NCI-H187 treated with DMSO at 0.1 percent for 48 hours (cell line): ENCODE measurements at regions not wholly inside any gene's neighbourhood (a gene's known extent, or its start where the extent isn't known, plus 50 kb on each side); places are given as distances from the start of the nearest gene placed in this dataset.

Experiments
- DNase-seq: peaks from one replicate; lab custom pipeline; 2025; lab: John Stamatoyannopoulos, UW

- peak; percentile 55 for DNase-seq
Observed at GRCh38 chr16:51592001-51592501, 441.0 kb upstream of the SALL1 start.

GRCh38 chr16:51591480-51591879 lies 440.4 kb upstream of the SALL1 start:
- no peak for DNase-seq

- DNase-seq, result no peak
Observed at GRCh38 chr16:51579652-51580360, 428.7 kb upstream of the SALL1 start.

- DNase-seq, result peak; percentile 8
Observed at GRCh38 chr16:51577621-51578303, 426.7 kb upstream of the SALL1 start.

- no peak for DNase-seq
Observed at GRCh38 chr16:51576498-51577195, 425.6 kb upstream of the SALL1 start.

- DNase-seq, result no peak
Observed at GRCh38 chr16:51573191-51573590, 422.1 kb upstream of the SALL1 start.

- no peak for DNase-seq
Observed at GRCh38 chr16:51569203-51569931, 418.3 kb upstream of the SALL1 start.

- no peak for DNase-seq
Observed at GRCh38 chr16:51567911-51568310, 416.8 kb upstream of the SALL1 start.

GRCh38 chr16:51565184-51565583 lies 414.1 kb upstream of the SALL1 start:
- no peak for DNase-seq

- no peak for DNase-seq
Observed at GRCh38 chr16:51562891-51563290, 411.8 kb upstream of the SALL1 start.

GRCh38 chr16:51559901-51560300 lies 408.8 kb upstream of the SALL1 start:
- DNase-seq, result no peak

- no peak for DNase-seq
Observed at GRCh38 chr16:51557670-51558069, 406.6 kb upstream of the SALL1 start.

GRCh38 chr16:51556694-51557340 lies 405.7 kb upstream of the SALL1 start:
- DNase-seq, result no peak

GRCh38 chr16:51553910-51554309 lies 402.8 kb upstream of the SALL1 start:
- no peak for DNase-seq

- no peak for DNase-seq
Observed at GRCh38 chr16:51553314-51553713, 402.2 kb upstream of the SALL1 start.

- no peak for DNase-seq
Observed at GRCh38 chr16:51550800-51551347, 399.8 kb upstream of the SALL1 start.

- DNase-seq, result no peak
Observed at GRCh38 chr16:51549836-51550235, 398.8 kb upstream of the SALL1 start.

- no peak for DNase-seq
Observed at GRCh38 chr16:51545951-51546350, 394.9 kb upstream of the SALL1 start.

- DNase-seq, result no peak
Observed at GRCh38 chr16:51544851-51545467, 393.9 kb upstream of the SALL1 start.

- no peak for DNase-seq
Observed at GRCh38 chr16:51543971-51544370, 392.9 kb upstream of the SALL1 start.
